HCT116 (cell line): ENCODE measurements at regions not wholly inside any gene's neighbourhood (a gene's known extent, or its start where the extent isn't known, plus 50 kb on each side); places are given as distances from the start of the nearest gene placed in this dataset.

Experiments
- ATAC-seq: fragments of 200-7000 bp; cut with Tn5 transposase; 2 replicates; pipeline ENCODE4 v1.9.1; 2020; ENCODE audit warnings: mild to moderate bottlenecking, moderate library complexity
- BruUV-seq: library from RNA; stranded (reverse); fragments of 400-500 nt; replicated peaks from 2 replicates; lab custom pipeline; 2021; lab: Mats Ljungman, UMichigan
- CTCF ChIA-PET: fragments of 300-600 bp; sonication (Branson Sonifier 250); formaldehyde crosslinking; loops from one replicate; lab custom pipeline; 2021; ENCODE audit warnings: antibody characterized with exemption; lab: Charles Lee
- POLR2A ChIA-PET: fragments of 300-600, 350-600 bp; sonication (Branson Sonifier 250); formaldehyde crosslinking; loops from one replicate; lab custom pipeline; 2021; ENCODE audit warnings: antibody characterized with exemption; lab: Charles Lee
- RAD21 ChIA-PET, 2 experiments: fragments of 300-600 bp; sonication (Branson Sonifier 250); formaldehyde crosslinking; loops; one replicate each; lab custom pipeline; 2023; ENCODE audit warnings: low total read pairs in 2 of 2; ENCODE audit not compliant: uncharacterized antibody in 2 of 2, unreplicated experiment in 2 of 2, low non-redundant PET in 1 of 2; lab: Charles Lee
- DNase-seq: peaks from one replicate; pipeline ENCODE4 v3.0.0-alpha.2; 2010; ENCODE audit warnings: low read depth, low spot score
- H2AFZ ChIP-seq: fragments of 200-600 bp; shearing (Covaris generic), sonication (generic); 2 replicates; pipeline ENCODE4 v1.6.1; 2017; ENCODE audit warnings: low read depth, mixed run types, mixed read lengths, antibody characterized with exemption, low read length; ENCODE audit not compliant: poor library complexity, severe bottlenecking
- H3K27ac ChIP-seq: 2 replicates; pipeline ENCODE4 v1.5.1; 2012; ENCODE audit warnings: low read depth, low read length
- H3K27me3 ChIP-seq: fragments of 200-600 bp; sonication (generic); 2 replicates; pipeline ENCODE4 v1.6.1; 2016; ENCODE audit warnings: mixed run types, low read length, mixed read lengths; ENCODE audit not compliant: insufficient read depth
- H3K36me3 ChIP-seq, 2 experiments: fragments of 200-500 bp in 1 of 2; fragments of 200-600 bp in 1 of 2; sonication (Bioruptor generic) in 1 of 2; sonication (generic) in 1 of 2; 2 replicates each; pipeline versions ENCODE4 v1.5.1 to v1.6.1; 2014 to 2016; ENCODE audit warnings: low read length in 2 of 2, inconsistent platforms in 1 of 2, mixed read lengths in 1 of 2, mixed run types in 1 of 2; ENCODE audit not compliant: insufficient read depth in 2 of 2, control insufficient read depth in 1 of 2
- H3K4me1 ChIP-seq, 2 experiments: fragments of 200-600 bp in 1 of 2; sonication (generic) in 1 of 2; 2 replicates each; pipeline versions ENCODE4 v1.5.1 to v1.6.1; 2012 to 2017; ENCODE audit warnings: low read length in 2 of 2, inconsistent platforms in 1 of 2, mild to moderate bottlenecking in 1 of 2, mixed read lengths in 1 of 2, mixed run types in 1 of 2, moderate library complexity in 1 of 2; ENCODE audit not compliant: insufficient read depth in 2 of 2, control insufficient read depth in 1 of 2
- H3K4me2 ChIP-seq: fragments of 200-600 bp; sonication (generic); 2 replicates; pipeline ENCODE4 v1.6.1; 2017; ENCODE audit warnings: mixed run types, low read length, mixed read lengths
- H3K4me3 ChIP-seq, 2 experiments: fragments of 200-600 bp in 1 of 2; sonication (generic) in 1 of 2; replicated peaks in 1 of 2; 2 replicates each; pipeline ENCODE4 v1.5.1; 2011 to 2016; ENCODE audit warnings: low read length in 2 of 2, control low read depth in 1 of 2, low read depth in 1 of 2, mild to moderate bottlenecking in 1 of 2, mixed read lengths in 1 of 2, mixed run types in 1 of 2
- H3K79me2 ChIP-seq: fragments of 200-600 bp; sonication (generic); 2 replicates; pipeline ENCODE4 v1.6.1; 2017; ENCODE audit warnings: mild to moderate bottlenecking, mixed run types, low read length, moderate library complexity, mixed read lengths; ENCODE audit not compliant: insufficient read depth
- H3K9ac ChIP-seq: fragments of 200-600 bp; sonication (generic); 2 replicates; pipeline ENCODE4 v1.6.1; 2016; ENCODE audit warnings: low read length, mixed read lengths
- H3K9me2 ChIP-seq: fragments of 200-600 bp; sonication (generic), shearing (Covaris generic); 2 replicates; pipeline ENCODE4 v1.6.1; 2017; ENCODE audit warnings: mixed run types, mild to moderate bottlenecking, moderate library complexity; ENCODE audit not compliant: insufficient read depth
- H3K9me3 ChIP-seq, 2 experiments: fragments of 200-500 bp in 1 of 2; fragments of 200-600 bp in 1 of 2; sonication (Bioruptor generic) in 1 of 2; sonication (generic) in 1 of 2; 2 replicates each; pipeline ENCODE4 v1.6.1; 2014 to 2017; ENCODE audit warnings: low read length in 2 of 2, mixed read lengths in 2 of 2, inconsistent platforms in 1 of 2, low read depth in 1 of 2, mild to moderate bottlenecking in 1 of 2, mixed run types in 1 of 2, moderate library complexity in 1 of 2; ENCODE audit not compliant: control insufficient read depth in 1 of 2, insufficient read depth in 1 of 2
- H4K20me1 ChIP-seq: fragments of 200-600 bp; sonication (generic), shearing (Covaris generic); 2 replicates; pipeline ENCODE4 v1.6.1; 2017; ENCODE audit warnings: mixed run types, mild to moderate bottlenecking, moderate library complexity; ENCODE audit not compliant: insufficient read depth
- CBX3 ChIP-seq: IDR thresholded peaks from 2 replicates; pipeline ENCODE4 v1.6.1; 2012; ENCODE audit warnings: low read depth
- CEBPB ChIP-seq: IDR thresholded peaks from 2 replicates; pipeline ENCODE4 v1.6.1; 2012; ENCODE audit warnings: low read depth
- EGR1 ChIP-seq: IDR thresholded peaks from 2 replicates; pipeline ENCODE4 v1.6.1; 2012; ENCODE audit warnings: low read depth
- ELF1 ChIP-seq: IDR thresholded peaks from 2 replicates; pipeline ENCODE4 v1.6.1; 2012; ENCODE audit warnings: low read depth, borderline replicate concordance
- EZH2phosphoT487 ChIP-seq: fragments of 200-600 bp; IDR thresholded peaks from 2 replicates; pipeline ENCODE4 v1.6.1; 2018; ENCODE audit warnings: antibody characterized with exemption, borderline replicate concordance
- POLR2A ChIP-seq: IDR thresholded peaks from 2 replicates; pipeline ENCODE4 v1.7.0; 2011; ENCODE audit warnings: borderline replicate concordance; ENCODE audit not compliant: insufficient read depth, insufficient read length; ENCODE audit errors: extremely low read depth
- POLR2AphosphoS5 ChIP-seq: IDR thresholded peaks from 2 replicates; pipeline ENCODE4 v1.6.1; 2011; ENCODE audit warnings: mild to moderate bottlenecking, low read depth, low read length, moderate library complexity
- RAD21 ChIP-seq: IDR thresholded peaks from 2 replicates; pipeline ENCODE4 v1.6.1; 2012; ENCODE audit warnings: low read depth, mild to moderate bottlenecking
- SIN3A ChIP-seq: IDR thresholded peaks from 2 replicates; pipeline ENCODE4 v1.6.1; 2012; ENCODE audit warnings: low read depth
- SP1 ChIP-seq: IDR thresholded peaks from 2 replicates; pipeline ENCODE4 v1.6.1; 2012; ENCODE audit warnings: low read depth
- TCF7L2 ChIP-seq: IDR thresholded peaks from 2 replicates; pipeline ENCODE4 v1.7.0; 2011; ENCODE audit warnings: borderline replicate concordance, inconsistent platforms; ENCODE audit not compliant: insufficient read depth, insufficient read length; ENCODE audit errors: extremely low read depth
- ZFX ChIP-seq: fragments of 450-650 bp; IDR thresholded peaks from 2 replicates; pipeline ENCODE4 v1.6.1; 2017
- intact Hi-C: fragments of 100-400 bp; cut with micrococcal nuclease; formaldehyde crosslinking; loops from 2 replicates; pipeline ENCODE4 v1.10.0; 2022
- TF ChIP-seq, protein P1 (sequence below), 3 experiments: fragments of 200-600 bp in 1 of 3; sonication (generic) in 1 of 3; IDR thresholded peaks in 2 of 3; conservative IDR thresholded peaks in 1 of 3; 2 replicates each; pipeline ENCODE4 v1.5.1; 2012 to 2017; ENCODE audit warnings: low read depth in 2 of 3, low read length in 2 of 3, antibody characterized with exemption in 1 of 3, borderline replicate concordance in 1 of 3, control low read depth in 1 of 3, mild to moderate bottlenecking in 1 of 3, mixed read lengths in 1 of 3, mixed run types in 1 of 3, moderate library complexity in 1 of 3; ENCODE audit not compliant: insufficient read depth in 1 of 3
- TF ChIP-seq, protein P2 (sequence below): IDR thresholded peaks from 2 replicates; pipeline ENCODE4 v1.6.1; 2011; ENCODE audit warnings: mild to moderate bottlenecking, low read length, moderate library complexity; ENCODE audit not compliant: insufficient replicate concordance; ENCODE audit errors: extremely low read depth
- TF ChIP-seq, protein P3 (sequence below): IDR thresholded peaks from 2 replicates; pipeline ENCODE4 v1.6.1; 2012
- TF ChIP-seq, protein P4 (sequence below): IDR thresholded peaks from 2 replicates; pipeline ENCODE4 v1.6.1; 2012
- TF ChIP-seq, protein P5 (sequence below): IDR thresholded peaks from 2 replicates; pipeline ENCODE4 v1.6.1; 2012; ENCODE audit warnings: low read depth

DNA sequence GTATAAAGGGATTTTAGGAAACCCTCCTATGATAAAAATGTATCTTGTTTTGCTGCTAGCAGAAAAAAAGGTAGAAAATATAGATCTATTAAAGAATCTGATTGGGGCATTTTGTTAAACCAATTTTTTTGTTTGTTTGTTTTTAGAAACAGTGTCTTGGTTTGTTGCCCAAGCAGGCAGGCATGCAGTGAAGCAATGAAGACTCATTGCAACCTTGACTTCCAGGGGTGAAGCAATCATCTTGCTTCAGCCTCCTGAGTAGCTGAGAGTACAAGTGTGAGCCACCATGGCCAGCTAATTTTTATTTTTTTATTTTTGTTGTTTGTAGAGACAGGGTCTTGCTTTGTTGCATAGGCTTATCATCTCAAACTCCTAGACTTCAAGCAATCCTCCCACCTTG, 755.8 kb upstream of the EDIL3 start (continued):
- TF ChIP-seq, protein P1, sequence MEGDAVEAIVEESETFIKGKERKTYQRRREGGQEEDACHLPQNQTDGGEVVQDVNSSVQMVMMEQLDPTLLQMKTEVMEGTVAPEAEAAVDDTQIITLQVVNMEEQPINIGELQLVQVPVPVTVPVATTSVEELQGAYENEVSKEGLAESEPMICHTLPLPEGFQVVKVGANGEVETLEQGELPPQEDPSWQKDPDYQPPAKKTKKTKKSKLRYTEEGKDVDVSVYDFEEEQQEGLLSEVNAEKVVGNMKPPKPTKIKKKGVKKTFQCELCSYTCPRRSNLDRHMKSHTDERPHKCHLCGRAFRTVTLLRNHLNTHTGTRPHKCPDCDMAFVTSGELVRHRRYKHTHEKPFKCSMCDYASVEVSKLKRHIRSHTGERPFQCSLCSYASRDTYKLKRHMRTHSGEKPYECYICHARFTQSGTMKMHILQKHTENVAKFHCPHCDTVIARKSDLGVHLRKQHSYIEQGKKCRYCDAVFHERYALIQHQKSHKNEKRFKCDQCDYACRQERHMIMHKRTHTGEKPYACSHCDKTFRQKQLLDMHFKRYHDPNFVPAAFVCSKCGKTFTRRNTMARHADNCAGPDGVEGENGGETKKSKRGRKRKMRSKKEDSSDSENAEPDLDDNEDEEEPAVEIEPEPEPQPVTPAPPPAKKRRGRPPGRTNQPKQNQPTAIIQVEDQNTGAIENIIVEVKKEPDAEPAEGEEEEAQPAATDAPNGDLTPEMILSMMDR (IDR thresholded peaks at IDR 0.05 in 2 of 3, conservative IDR thresholded peaks at IDR 0.05 in 1 of 3; ENCODE audit: borderline replicate concordance in 1 of 3, insufficient read depth in 1 of 3, low read depth in 2 of 3, low read length in 2 of 3): no peak
- TF ChIP-seq, protein P2, sequence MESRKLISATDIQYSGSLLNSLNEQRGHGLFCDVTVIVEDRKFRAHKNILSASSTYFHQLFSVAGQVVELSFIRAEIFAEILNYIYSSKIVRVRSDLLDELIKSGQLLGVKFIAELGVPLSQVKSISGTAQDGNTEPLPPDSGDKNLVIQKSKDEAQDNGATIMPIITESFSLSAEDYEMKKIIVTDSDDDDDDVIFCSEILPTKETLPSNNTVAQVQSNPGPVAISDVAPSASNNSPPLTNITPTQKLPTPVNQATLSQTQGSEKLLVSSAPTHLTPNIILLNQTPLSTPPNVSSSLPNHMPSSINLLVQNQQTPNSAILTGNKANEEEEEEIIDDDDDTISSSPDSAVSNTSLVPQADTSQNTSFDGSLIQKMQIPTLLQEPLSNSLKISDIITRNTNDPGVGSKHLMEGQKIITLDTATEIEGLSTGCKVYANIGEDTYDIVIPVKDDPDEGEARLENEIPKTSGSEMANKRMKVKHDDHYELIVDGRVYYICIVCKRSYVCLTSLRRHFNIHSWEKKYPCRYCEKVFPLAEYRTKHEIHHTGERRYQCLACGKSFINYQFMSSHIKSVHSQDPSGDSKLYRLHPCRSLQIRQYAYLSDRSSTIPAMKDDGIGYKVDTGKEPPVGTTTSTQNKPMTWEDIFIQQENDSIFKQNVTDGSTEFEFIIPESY: no peak

DNA sequence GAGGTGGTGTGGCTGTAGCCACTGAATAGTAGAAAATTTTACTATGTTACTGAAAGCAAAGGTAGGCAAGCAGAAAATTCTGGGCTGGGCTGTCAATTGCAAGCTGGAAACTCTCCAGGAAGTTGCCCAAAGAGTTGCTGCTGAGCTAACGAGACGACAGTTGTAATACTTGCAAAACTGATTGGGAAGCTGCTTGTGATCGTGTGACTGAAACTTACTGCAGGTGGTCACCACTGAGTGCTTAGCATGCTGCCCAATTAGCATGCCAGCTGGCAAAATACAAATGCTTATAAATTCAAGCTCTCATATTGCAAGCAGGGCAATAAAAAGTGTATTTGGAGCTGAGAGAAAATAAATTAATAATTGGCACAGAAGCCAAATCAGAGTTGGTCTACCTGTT, 758.5 kb upstream of the EDIL3 start:
- no peaks in the 10 kb centered on the region for H3K36me3 ChIP-seq
- H3K27ac ChIP-seq: no peak overlapping the region
- intact Hi-C loops: no loop called here
- H3K9me3 ChIP-seq: no peaks in the 10 kb centered on the region
- RAD21 ChIA-PET: no interaction called here
- H3K9me2 ChIP-seq: no peaks in the 10 kb centered on the region
- H3K79me2 ChIP-seq: no peaks in the 10 kb centered on the region
- POLR2A ChIA-PET: no interaction called here
- no peak overlapping the region for H2AFZ ChIP-seq
- no peak overlapping the region for H3K4me3 ChIP-seq
- no peaks in the 10 kb centered on the region for H3K27me3 ChIP-seq
- no peak for ATAC-seq
- no peak overlapping the region for H3K9ac ChIP-seq
- no peak overlapping the region for H3K4me2 ChIP-seq
- no TSS peak for BruUV-seq
- no peak for DNase-seq
- H4K20me1 ChIP-seq: no peaks in the 10 kb centered on the region
- H3K4me1 ChIP-seq: no peaks in the 10 kb centered on the region
- CTCF ChIA-PET: no interaction called here
- TF ChIP-seq ELF1: no peak
- no peak for TF ChIP-seq CBX3
- TF ChIP-seq ZFX: no peak
- TF ChIP-seq SIN3A: no peak
- no peak for TF ChIP-seq CEBPB
- TF ChIP-seq, protein P3, sequence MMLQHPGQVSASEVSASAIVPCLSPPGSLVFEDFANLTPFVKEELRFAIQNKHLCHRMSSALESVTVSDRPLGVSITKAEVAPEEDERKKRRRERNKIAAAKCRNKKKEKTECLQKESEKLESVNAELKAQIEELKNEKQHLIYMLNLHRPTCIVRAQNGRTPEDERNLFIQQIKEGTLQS: no peak
- no peak for TF ChIP-seq SP1
- TF ChIP-seq TCF7L2: no peak
- TF ChIP-seq EZH2phosphoT487: no peak
- no peak for TF ChIP-seq RAD21
- TF ChIP-seq, protein P4, sequence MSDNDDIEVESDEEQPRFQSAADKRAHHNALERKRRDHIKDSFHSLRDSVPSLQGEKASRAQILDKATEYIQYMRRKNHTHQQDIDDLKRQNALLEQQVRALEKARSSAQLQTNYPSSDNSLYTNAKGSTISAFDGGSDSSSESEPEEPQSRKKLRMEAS: no peak
- TF ChIP-seq POLR2AphosphoS5: no peak
- no peak for TF ChIP-seq POLR2A
- TF ChIP-seq, protein P5, sequence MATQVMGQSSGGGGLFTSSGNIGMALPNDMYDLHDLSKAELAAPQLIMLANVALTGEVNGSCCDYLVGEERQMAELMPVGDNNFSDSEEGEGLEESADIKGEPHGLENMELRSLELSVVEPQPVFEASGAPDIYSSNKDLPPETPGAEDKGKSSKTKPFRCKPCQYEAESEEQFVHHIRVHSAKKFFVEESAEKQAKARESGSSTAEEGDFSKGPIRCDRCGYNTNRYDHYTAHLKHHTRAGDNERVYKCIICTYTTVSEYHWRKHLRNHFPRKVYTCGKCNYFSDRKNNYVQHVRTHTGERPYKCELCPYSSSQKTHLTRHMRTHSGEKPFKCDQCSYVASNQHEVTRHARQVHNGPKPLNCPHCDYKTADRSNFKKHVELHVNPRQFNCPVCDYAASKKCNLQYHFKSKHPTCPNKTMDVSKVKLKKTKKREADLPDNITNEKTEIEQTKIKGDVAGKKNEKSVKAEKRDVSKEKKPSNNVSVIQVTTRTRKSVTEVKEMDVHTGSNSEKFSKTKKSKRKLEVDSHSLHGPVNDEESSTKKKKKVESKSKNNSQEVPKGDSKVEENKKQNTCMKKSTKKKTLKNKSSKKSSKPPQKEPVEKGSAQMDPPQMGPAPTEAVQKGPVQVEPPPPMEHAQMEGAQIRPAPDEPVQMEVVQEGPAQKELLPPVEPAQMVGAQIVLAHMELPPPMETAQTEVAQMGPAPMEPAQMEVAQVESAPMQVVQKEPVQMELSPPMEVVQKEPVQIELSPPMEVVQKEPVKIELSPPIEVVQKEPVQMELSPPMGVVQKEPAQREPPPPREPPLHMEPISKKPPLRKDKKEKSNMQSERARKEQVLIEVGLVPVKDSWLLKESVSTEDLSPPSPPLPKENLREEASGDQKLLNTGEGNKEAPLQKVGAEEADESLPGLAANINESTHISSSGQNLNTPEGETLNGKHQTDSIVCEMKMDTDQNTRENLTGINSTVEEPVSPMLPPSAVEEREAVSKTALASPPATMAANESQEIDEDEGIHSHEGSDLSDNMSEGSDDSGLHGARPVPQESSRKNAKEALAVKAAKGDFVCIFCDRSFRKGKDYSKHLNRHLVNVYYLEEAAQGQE: no peak
- TF ChIP-seq EGR1: no peak
